ENCODE measurements at regions not wholly inside any gene's neighbourhood (a gene's known extent, or its start where the extent isn't known, plus 50 kb on each side); places are given as distances from the start of the nearest gene placed in this dataset.

- Mint-ChIP-seq H3K4me1 (ENCODE audit: unreplicated experiment) (no peaks in the 10 kb centered on the region), H3K27ac (no peak overlapping the region), H3K4me3 (no peak overlapping the region), H3K9me3 (peaks cover 4% of the 10 kb centered on the region), H3K36me3 (no peaks in the 10 kb centered on the region), H3K27me3 (peaks cover 2% of the 10 kb centered on the region)
- DNase-seq (ENCODE audit: extremely low spot score, unreplicated experiment): no peak
- no peak for TF ChIP-seq CTCF (conservative IDR thresholded peaks at IDR 0.05)
Observed at GRCh38 chr12:58247633-58248032, 306.3 kb downstream of the ATP23 start.

- no peak for DNase-seq (ENCODE audit: extremely low spot score, unreplicated experiment)
- Mint-ChIP-seq H3K4me3 (no peak overlapping the region), H3K36me3 (no peaks in the 10 kb centered on the region), H3K4me1 (ENCODE audit: unreplicated experiment) (no peaks in the 10 kb centered on the region), H3K9me3 (peaks cover 4% of the 10 kb centered on the region), H3K27ac (no peak overlapping the region), H3K27me3 (no peaks in the 10 kb centered on the region)
- TF ChIP-seq CTCF (conservative IDR thresholded peaks at IDR 0.05): no peak
Observed at GRCh38 chr12:58248599-58248998, 307.2 kb downstream of the ATP23 start.

GRCh38 chr12:58249610-58250009 lies 308.2 kb downstream of the ATP23 start:
- H3K4me3 Mint-ChIP-seq: no peak overlapping the region
- no peaks in the 10 kb centered on the region for H3K27me3 Mint-ChIP-seq
- no peak for DNase-seq (ENCODE audit: extremely low spot score, unreplicated experiment)
- peaks cover 4% of the 10 kb centered on the region for H3K9me3 Mint-ChIP-seq
- no peak overlapping the region for H3K27ac Mint-ChIP-seq
- TF ChIP-seq CTCF (conservative IDR thresholded peaks at IDR 0.05): no peak
- no peaks in the 10 kb centered on the region for H3K4me1 Mint-ChIP-seq (ENCODE audit: unreplicated experiment)
- H3K36me3 Mint-ChIP-seq: no peaks in the 10 kb centered on the region

GRCh38 chr12:58250077-58250476 lies 308.7 kb downstream of the ATP23 start:
- peaks cover under 1% of the 10 kb centered on the region for H3K27me3 Mint-ChIP-seq
- no peak overlapping the region for H3K4me3 Mint-ChIP-seq
- no peak for TF ChIP-seq CTCF (conservative IDR thresholded peaks at IDR 0.05)
- no peak for DNase-seq (ENCODE audit: extremely low spot score, unreplicated experiment)
- H3K9me3 Mint-ChIP-seq: peaks cover 4% of the 10 kb centered on the region
- H3K4me1 Mint-ChIP-seq (ENCODE audit: unreplicated experiment): no peaks in the 10 kb centered on the region
- H3K27ac Mint-ChIP-seq: no peak overlapping the region
- no peaks in the 10 kb centered on the region for H3K36me3 Mint-ChIP-seq

GRCh38 chr12:58252914-58253313 lies 311.5 kb downstream of the ATP23 start:
- H3K4me1 Mint-ChIP-seq (ENCODE audit: unreplicated experiment): no peaks in the 10 kb centered on the region

More at GRCh38 chr12:58252914-58253313, 311.5 kb downstream of the ATP23 start:
- Mint-ChIP-seq H3K27me3 (peaks cover 4% of the 10 kb centered on the region), H3K27ac (no peak overlapping the region), H3K4me3 (no peak overlapping the region), H3K9me3 (no peaks in the 10 kb centered on the region), H3K36me3 (no peaks in the 10 kb centered on the region)
- TF ChIP-seq CTCF (conservative IDR thresholded peaks at IDR 0.05): no peak
- DNase-seq (ENCODE audit: extremely low spot score, unreplicated experiment): no peak

All from type B pancreatic cell (in vitro differentiated cells).